Coronary artery (tissue), 2 donors: ENCODE measurements at regions not wholly inside any gene's neighbourhood (a gene's known extent, or its start where the extent isn't known, plus 50 kb on each side); places are given as distances from the start of the nearest gene placed in this dataset.
"Not testable (repeated sequence)": the region's sequence is repeated elsewhere in the genome, so short reads cannot be mapped to it uniquely, and the experiment has no call there.

Source experiments
- DNase-seq: peaks from one replicate; pipeline ENCODE4 v3.0.0-alpha.2; 2017; ENCODE audit warnings: low spot score
- H3K27ac ChIP-seq, 2 donors: fragments of 200-600 bp; sonication (generic); one replicate each; pipeline ENCODE4 v1.5.1; 2016 to 2019
- H3K4me3 ChIP-seq: fragments of 200-600 bp; sonication (generic); 2 replicates; pipeline ENCODE4 v1.5.1; 2016; ENCODE audit warnings: mild to moderate bottlenecking, moderate library complexity
- CTCF ChIP-seq: fragments of 200-600 bp; sonication (generic); IDR thresholded peaks from one replicate; pipeline ENCODE4 v1.5.1; 2019; ENCODE audit warnings: antibody characterized with exemption

DNA sequence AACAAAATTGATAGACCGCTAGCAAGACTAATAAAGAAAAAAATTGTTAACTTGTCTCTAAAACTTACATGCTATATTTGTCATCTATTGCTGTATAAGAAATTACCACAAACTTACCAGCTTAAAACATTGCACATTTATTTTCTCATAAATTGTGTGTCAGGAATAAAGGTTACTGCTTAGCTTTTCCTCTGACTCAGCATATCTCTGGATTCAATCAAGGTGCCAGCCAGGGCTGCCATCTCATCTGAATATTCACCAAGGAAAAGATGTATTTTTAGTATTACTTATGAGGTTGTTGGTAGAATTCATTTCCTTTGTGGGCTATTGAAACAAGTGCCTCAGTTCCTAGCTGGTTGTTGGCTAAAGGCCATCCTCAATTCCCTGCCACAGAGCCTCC is 912.6 kb upstream of the NEGR1 start:
- TF ChIP-seq CTCF, result no peak
- no peak overlapping the region for H3K4me3 ChIP-seq
- no peak for DNase-seq
- no peak overlapping the region for H3K27ac ChIP-seq

GRCh38 chr1:73183581-73183980 is 901.2 kb upstream of the NEGR1 start:
- H3K4me3 ChIP-seq, result not testable (repeated sequence)

GRCh38 chr1:73181190-73181540 is 898.8 kb upstream of the NEGR1 start:
- Histone ChIP-seq H3K27ac (no peak overlapping the region), H3K4me3 (no peak overlapping the region)
- no peak for TF ChIP-seq CTCF
- DNase-seq, result no peak

More at GRCh38 chr1:73183581-73183980, 901.2 kb upstream of the NEGR1 start:
- DNase-seq, H3K27ac ChIP-seq: not testable (repeated sequence)

GRCh38 chr1:73180397-73181189 is 898.3 kb upstream of the NEGR1 start:
- TF ChIP-seq CTCF, result no peak
- no peak for DNase-seq
- no peak overlapping the region for H3K4me3 ChIP-seq
- H3K27ac ChIP-seq, result no peak overlapping the region

GRCh38 chr1:73176902-73177301 is 894.6 kb upstream of the NEGR1 start:
- no peak overlapping the region for H3K27ac ChIP-seq
- TF ChIP-seq CTCF, result no peak
- DNase-seq, result no peak
- H3K4me3 ChIP-seq, result no peak overlapping the region

DNA sequence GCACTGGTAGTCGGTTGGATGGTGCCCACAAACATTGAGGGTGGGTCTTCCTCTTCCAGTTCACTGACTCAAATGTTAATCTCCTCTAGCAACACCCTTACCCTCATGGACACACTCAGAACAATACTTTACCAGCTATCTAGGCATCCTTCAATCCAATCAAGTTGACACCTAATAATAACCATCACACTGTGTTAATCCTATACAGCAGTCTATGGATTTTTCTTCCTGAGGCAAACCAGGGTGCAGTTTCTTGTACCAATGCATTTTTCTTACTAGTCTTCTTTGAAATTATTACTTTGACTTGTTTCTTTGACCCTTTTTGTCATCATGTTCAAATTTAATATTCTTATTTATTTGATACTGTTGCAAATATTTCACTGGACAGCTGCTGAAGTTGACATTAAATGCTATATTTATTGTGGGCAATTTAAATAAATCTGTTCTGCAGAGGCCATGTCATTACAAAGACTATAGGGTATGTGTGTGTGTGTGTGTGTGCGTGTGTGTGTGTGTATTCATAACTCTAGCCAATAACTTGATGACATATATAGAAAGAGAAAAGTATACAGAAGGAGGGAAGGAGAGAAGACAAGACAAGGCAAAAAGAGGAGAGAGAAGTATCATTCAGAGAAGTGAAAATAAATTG is 884.8 kb upstream of the NEGR1 start:
- no peak overlapping the region for H3K27ac ChIP-seq
- no peak overlapping the region for H3K4me3 ChIP-seq
- no peak for DNase-seq
- TF ChIP-seq CTCF, result no peak

- no peak overlapping the region for H3K4me3 ChIP-seq
- no peak for TF ChIP-seq CTCF
- no peak overlapping the region for H3K27ac ChIP-seq
- DNase-seq, result no peak
These were observed 880.2 kb upstream of the NEGR1 start for GRCh38 chr1:73162564-73162963.
